HL-60/S4 treated with phorbol 12-myristate 13-acetate at 8.2 ng/mL for 4 days and 3 days (cell line): ENCODE measurements at regions not wholly inside any gene's neighbourhood (a gene's known extent, or its start where the extent isn't known, plus 50 kb on each side); places are given as distances from the start of the nearest gene placed in this dataset.

ENCODE experiments used
- in situ Hi-C: fragments of 300-500 bp; cut with MboI; formaldehyde crosslinking; loops from 2 replicates; pipeline ENCODE4 v1.15.0; 2022; ENCODE audit warnings: low sequenced_read_pairs

DNA sequence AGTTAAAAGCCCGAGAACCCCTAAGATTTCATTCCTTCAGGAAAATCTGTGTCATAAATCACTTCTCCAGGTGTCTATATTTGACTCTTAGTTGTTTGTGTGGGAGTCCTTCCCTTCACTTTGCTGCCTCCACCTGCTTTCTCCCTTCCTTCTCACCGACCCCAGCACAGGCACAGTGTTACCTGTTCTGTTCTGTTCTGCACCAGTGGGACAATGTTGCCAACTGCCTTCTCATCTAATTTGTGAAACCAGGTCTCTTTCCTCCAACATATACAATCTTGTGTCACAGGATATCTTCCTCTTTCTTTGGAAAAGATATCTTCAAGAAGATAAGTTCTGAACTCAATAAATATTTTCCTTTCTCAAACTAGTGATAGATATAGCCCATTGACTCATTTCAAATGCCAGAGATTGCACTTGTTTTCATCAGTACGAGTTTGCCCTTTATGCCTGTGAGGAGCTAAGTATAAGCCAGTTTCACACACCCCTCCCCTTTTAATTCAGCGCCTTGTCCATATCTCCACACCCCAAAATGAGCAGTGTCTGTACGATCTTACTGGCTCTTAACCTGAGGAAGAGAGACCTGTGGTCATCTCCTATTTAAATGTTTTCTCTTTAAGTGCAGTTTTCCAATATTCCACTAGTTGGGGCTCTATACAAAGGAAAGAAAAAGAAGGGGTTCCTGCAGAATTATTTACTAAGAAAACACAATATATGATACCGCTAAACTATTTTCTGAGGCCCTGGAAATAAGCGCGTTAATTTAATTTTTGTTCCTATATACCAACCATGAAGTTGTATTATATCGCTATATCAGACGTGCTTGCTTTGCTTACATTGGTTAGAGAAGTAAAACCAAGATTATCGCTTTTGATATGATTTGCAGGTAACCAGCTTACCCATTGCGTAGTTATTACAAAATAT is 81.6 kb upstream of the PREP start:
- in situ Hi-C loops: no loop called here

DNA sequence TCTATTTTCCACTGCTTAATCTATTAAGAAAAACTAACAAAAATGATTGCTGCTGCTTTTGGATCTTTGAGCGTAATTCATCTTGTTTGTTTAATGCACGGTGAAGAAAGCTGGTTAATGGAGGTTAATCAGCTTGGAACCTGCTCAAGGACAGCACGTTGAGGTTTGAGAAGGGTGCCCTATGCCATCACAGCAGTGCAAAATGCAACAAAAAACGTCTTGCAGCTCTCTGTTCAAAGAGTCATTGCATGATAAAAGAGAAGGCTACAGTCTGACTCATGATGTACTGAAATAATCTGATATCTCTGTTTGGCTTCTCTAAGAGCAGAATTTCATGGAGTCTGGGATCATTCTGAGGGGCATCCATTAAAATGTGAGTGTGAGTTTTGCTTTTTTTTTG is 80.6 kb upstream of the PREP start:
- in situ Hi-C loops: no loop called here

DNA sequence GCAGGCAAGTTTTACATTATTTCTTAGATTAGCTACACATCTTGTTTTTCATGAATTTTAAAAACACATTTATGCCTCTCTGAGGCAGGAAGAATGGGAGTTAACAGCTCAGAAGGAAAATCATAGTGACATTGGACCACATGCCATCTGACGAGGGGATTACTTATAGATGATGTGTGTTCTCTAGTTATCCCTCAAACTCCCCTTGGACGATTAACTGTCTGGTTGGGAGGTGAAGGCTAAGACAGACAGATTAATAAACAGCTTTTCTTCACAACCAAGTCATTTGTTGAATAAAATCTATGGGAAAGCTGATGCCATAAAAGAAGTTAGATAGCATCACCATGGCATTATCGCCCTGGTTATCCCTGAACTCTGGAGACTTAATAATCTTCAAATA is 80.0 kb upstream of the PREP start:
- in situ Hi-C loops: no loop called here

DNA sequence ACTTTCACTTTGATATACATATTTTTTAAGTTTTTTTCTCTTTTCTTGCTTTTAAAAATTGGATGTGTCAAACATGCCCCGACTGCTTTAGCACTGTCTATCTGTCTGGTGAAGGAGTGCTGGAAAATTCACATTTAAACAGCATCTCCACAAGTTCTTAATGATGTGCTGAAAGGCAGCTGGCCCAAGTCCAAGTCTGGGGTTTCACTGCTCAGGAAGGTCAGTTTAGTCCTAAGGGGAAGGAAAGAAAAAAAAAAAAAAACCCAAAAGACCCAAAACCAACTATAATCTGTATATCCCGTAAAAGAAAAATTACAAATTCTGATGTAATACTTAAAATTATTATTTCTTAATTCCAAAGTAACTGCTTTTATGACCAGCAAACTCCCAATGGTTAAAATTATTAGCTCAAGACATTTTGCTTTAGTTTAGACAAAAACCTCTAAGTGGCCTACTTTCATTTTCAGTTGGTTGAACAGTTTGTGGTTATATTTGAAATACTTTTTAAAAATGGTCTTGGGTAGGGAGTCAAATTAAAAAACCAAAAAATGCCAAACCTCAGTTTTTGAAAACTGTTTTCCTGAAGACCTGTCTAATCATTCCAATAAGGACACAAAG is 79.5 kb upstream of the PREP start:
- in situ Hi-C loops: no loop called here

DNA sequence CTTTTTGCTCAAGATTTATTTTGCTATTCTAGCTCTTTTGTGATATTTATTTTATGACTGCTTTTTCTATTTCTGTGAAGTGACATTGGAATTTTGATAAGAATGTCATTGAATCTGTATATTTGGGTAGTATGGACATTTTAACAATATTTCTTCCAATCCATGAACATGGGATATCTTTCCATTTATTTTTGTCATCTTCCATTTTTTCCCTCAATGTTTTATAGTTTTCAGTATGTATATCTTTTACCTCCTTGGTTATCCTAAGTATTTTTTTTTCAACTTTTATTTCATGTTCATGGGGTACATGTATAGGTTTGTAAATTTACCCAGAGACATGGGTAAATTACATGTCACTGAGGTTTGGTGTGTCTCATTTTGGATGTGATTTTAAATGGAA is 74.1 kb upstream of the PREP start:
- in situ Hi-C loops: no loop called here

DNA sequence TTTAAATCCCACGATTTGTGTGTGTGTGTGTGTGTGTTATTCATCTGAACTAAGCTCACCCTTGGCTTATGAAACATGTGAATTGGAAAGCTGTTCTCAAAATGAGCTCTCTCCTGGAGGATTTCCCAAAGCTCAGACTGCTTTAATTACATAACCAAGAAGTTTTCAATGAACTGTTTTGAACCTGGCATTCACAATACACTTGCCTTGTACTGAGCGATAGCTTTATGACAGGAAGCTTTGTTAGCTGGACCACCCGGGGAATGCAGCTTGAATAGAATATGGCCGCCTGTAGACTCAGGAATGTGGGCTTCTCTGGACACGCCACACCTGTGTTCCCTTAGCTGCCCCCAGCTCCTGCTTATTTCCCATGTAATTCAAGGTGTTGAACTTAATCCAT is 71.4 kb upstream of the PREP start:
- in situ Hi-C loops: no loop called here

DNA sequence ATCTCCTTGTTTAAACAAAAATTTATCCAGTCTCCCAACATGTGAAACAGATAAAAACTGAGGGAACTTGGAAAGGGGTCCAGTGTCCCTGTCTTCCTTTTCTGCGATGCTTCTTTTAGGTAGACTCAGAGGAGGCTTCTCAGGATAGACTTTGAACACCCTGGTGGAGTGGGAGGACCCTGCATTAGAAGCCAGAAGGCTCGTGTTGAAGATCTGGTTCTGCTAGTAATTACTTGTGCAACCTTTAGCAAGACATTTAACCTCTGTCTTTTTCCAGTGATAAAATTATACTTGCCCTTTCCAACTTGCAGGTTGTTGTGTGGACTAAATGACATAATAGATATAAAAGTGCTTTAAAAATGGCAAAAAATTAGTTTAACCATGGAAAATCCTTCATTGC is 67.1 kb upstream of the PREP start:
- in situ Hi-C loops: no loop called here

DNA sequence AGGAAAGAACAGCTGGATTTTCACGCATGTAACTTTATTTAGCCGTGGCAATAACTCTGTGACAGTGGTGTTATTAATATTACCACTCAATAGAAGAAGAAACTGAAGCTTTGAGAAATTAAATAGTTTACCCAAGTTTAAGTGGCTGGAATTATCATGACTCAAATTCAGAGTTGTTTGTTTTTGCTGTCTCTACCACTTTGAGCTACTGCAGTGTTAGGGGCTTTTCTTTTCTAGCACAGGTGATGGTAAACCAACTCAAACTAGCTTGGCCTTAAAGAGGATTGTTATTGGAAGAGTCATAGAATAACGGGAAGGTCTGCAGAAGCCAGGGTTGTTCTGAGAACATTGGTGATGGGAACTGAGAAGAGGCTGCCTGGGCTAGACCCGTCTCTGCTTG is 66.0 kb upstream of the PREP start:
- in situ Hi-C loops: no loop called here

DNA sequence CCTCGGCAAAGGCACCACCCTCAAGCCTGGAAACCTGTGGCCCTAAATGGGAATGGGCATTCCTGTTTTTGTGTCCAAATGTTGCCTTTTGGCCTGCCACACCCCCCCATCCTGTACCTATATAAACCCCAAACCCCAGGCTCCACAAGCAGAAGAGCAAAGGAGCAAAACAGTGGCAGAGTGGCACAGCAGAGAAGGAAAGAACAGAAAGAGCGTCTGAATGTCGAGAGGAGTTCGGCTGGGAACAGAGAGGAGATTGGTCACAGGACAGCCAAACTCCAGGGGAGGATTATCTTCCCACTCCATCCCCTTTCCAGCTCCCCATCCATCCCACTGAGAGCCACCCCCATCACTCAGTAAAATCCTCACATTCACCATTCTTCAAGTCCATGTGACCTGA is 58.0 kb upstream of the PREP start:
- in situ Hi-C loops: no loop called here

DNA sequence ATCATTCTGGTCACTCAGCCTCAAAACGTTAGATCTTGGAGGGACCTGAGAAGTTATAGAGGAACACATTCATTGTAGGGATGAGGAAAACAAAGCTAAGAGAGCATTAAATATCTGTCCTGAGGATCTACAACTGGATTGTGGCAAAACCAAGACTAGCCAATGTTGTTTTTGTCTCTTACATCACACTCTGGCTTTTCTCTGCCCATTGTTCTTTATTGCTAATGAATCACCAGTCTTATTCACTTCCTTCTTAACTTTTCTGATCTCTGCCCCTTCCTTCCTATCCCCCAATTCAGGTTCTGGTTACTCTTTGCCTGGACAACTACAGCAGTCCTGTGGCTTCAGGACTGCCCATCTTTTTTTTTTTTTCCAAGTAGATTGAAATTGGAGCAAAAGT is 57.0 kb upstream of the PREP start:
- in situ Hi-C loops: no loop called here

DNA sequence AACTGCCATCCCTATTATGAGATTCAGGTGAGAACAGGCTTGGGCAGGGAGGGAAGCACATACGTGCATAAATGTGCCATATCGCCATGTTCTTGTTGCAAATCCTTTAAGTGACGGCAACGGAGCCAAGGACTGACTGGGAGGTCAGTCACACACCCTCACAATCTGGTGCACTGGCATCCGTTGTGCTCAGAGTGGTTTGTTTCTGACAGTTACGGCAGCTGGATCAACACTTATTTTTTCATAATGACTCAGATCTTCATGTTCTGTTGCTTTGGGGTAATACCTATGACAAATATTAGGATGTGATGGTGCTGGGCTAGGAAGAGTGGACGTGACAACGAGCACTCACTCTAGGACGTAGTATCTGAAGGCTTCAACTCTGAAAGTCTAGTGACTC is 56.2 kb upstream of the PREP start:
- in situ Hi-C loops: no loop called here

DNA sequence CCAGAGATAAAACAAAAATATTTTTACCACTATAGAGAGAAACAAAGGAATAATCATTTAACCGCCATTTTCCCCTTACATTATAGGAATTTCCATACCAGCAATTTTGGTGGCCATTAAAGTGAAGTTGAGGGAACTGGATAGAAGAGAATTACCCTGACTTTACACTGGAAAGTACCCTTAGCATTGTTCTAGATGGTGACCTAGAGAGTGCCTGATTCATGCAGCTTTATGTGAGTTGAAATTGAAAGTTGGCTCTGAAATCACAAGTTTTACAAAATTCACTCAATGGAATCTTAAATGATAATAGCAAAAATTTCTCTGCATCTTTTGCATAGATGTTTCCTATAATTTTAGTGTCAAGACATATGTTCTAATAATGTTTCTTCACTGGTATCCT is 55.7 kb upstream of the PREP start:
- in situ Hi-C loops: no loop called here

DNA sequence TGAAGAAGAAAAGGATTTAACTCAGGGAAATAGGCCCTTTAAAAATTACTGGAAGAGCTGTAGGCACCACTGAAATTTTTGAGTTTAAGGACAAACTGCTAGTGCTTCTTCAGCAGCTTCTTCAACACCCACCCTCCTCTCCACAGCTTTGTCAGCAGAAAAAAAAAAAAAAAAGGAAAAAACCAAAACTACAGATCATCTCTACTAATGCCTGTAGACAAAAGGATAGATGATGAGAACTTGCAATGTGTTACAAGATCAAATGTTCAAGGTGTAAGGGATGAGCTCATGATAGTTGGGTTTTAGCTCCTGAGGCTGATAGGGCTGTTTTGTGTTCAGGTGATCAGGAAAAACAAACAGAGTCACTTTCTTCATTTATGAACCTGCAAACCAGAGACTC is 55.2 kb upstream of the PREP start:
- in situ Hi-C loops: no loop called here

DNA sequence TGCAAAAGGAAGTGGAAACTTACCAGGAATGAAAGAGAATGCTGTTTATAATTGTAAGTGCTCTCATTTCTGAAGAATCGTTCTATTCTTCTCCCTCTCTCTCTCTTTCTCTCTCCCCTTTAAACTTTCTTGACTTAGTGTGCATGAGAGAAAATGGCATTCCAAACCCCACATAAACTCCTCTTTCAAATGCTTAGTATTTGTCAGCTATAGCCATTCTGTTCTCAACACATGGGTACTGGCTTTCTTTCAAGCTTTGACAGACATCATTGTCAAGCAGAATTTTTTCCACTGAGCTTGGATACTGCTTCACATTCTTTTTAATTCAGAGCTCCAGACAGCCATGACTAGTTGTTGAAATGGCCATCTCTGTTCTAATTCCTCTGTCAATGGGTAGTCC is 51.1 kb upstream of the PREP start:
- in situ Hi-C loops: no loop called here

DNA sequence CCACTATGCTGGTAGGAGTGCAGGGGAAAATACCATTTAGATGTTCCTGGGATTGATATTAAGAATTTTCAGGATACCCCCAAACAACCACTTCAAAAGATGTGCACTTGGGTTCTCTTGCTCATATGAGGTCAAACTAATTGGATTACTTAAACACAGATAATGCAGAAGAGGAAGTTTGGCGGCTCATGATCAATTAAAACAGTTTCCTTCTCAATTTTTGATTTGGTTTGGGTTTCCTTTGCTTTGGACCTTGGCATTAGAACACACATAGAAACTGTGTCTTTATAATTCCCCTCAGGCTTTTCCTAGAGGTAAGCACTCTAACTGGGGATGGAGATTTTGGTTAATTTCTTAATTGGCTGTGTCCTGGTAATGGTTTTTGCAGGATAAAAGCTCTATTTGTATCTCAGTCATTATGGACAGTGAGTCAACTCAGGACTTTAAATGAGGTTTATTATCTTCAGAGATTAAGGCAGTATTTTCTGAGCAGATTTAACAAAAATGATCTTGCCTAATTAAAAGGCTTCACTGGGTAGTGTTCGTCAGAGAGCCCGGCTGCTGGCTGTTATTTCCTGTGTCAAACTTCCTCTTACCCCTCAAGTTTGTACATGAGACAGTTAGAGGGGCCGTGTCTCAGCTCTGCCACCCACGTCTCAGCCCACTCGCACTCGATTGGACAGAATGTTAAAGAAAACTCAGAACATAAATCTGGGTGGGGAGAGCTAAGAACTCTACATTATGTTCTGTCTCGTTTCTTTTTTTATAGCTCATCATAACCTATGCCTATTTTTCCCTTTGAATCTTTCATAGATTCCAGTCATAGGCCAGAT is 50.3 kb upstream of the PREP start:
- in situ Hi-C loops: no loop called here
